Sciatic nerve (tissue), 2 donors: ENCODE measurements at regions not wholly inside any gene's neighbourhood (a gene's known extent, or its start where the extent isn't known, plus 50 kb on each side); places are given as distances from the start of the nearest gene placed in this dataset.

Experiments used
- ATAC-seq: fragments of 200-7000 bp; cut with Tn5 transposase; one replicate; pipeline ENCODE4 v1.9.1; 2020; ENCODE audit warnings: mild to moderate bottlenecking, moderate library complexity
- DNase-seq: peaks from one replicate; pipeline ENCODE4 v3.0.0-alpha.2; 2020; ENCODE audit warnings: low spot score
- intact Hi-C: fragments of 100-400 bp; cut with DNase I; formaldehyde crosslinking; loops from one replicate; pipeline ENCODE4 v1.14.2; 2022
- donor health status: DM: no; HTN: no; CAD: no.
- donor health status: DM: no; HTN: no; CAD: no.

GRCh38 chr11:45725776-45726492, 60.5 kb upstream of the CHST1 start:
- ATAC-seq (no peak), DNase-seq (no peak)
- intact Hi-C loops = no loop called here

DNA sequence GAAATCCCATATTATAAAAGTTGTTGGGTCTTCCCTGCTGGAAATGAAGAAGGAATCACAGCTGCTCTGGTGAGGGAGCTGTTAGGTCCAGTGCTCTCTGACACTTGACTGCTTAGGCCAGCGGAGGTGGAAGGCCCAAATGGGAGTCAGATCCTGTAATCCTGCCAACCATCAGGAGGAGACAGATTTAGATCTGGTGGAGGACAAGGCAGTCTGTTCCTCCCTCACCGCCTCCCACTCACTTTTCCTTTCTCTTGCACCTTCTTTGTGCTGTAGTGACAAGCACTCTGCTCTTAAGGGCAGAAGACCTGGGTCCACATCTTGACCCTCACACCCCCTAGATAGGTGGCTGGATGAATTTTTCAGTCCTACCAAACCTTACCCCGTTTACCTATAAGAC, 59.7 kb upstream of the CHST1 start:
- ATAC-seq = no peak
- DNase-seq = no peak
- intact Hi-C loops = no loop called here

GRCh38 chr11:45724153-45724552, 58.7 kb upstream of the CHST1 start:
- intact Hi-C loops = no loop called here
- DNase-seq (no peak), ATAC-seq (no peak)

- intact Hi-C loops = no loop called here
These were observed 58.0 kb upstream of the CHST1 start for GRCh38 chr11:45723397-45723796.

DNA sequence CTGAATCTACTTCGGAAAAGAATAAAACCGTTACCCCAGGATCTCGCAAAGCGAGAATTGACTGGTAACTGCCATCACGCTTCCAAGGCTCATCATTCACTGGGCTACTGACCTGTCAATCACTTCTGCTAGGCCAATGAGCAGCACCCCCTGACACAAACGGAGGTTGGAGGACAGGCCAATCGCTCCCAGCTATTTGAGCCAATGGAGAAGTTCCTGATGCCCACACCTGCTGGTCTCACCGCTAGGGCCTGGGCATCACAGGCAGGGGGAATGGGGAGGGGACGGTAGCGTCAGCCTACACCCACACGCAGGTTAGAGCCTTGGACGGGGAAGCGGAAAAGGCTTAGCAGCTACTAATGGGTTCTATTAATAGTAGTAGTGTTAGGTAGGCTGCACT, 56.7 kb upstream of the CHST1 start:
- DNase-seq (no peak), ATAC-seq (no peak)
- intact Hi-C loops = no loop called here

More at GRCh38 chr11:45723397-45723796, 58.0 kb upstream of the CHST1 start:
- no peak for DNase-seq
- no peak for ATAC-seq

DNA sequence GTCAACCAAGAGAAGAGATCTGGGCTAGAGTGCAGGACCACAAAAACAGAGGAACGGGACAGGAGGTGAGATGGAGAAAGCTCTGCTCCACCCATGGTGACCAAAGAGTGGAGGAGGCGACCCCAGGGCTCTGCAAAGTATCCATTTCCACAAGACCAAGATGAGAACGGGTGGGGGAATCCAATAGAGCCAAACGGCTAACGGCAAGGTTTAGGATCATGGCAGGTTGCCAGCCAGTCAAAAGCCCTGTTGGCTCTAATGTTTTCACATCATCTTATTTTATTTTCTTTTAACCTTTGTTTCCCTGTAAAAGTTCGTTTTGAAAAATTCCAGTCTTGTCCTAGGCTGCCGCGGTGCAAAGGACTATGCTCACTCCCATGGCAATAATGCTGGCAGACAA, 52.1 kb upstream of the CHST1 start:
- ATAC-seq (no peak), DNase-seq (no peak)
- intact Hi-C loops = no loop called here

GRCh38 chr11:45715418-45715817, 50.0 kb upstream of the CHST1 start:
- intact Hi-C loops = no loop called here
- no peak for DNase-seq
- no peak for ATAC-seq
